ENCODE measurements at regions not wholly inside any gene's neighbourhood (a gene's known extent, or its start where the extent isn't known, plus 50 kb on each side); places are given as distances from the start of the nearest gene placed in this dataset.

DNA sequence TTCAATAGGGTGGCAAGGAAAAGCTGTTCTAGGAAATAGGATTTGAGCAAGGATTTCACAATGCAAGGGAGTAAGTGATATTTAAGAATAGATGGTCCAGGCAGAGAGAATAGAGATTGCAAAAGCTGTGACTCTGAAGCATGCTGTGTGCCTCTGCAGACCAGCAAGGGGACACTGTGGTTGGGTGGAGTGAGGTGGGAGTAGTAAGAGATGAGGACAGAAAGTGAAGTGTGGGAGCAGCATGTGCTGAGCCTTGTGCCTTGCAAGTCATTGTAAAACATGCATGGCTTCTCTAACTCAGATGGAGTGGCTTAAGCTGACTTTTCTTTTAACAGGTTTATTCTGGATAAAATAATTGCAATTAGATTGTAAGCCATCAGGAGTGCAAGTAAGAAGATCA, 442.4 kb downstream of the CCSER2 start:
- peak; percentile 77 for DNase-seq (ENCODE audit: extremely low spot score)
- Histone ChIP-seq H3K4me1 (no peaks in the 10 kb centered on the region), H3K27me3 (no peaks in the 10 kb centered on the region), H3K9me3 (no peaks in the 10 kb centered on the region), H3K27ac (replicated peaks in 1 of 4) (no peak overlapping the region), H3K36me3 (no peaks in the 10 kb centered on the region), H3K4me3 (no peak overlapping the region)
- TF ChIP-seq, protein P1, sequence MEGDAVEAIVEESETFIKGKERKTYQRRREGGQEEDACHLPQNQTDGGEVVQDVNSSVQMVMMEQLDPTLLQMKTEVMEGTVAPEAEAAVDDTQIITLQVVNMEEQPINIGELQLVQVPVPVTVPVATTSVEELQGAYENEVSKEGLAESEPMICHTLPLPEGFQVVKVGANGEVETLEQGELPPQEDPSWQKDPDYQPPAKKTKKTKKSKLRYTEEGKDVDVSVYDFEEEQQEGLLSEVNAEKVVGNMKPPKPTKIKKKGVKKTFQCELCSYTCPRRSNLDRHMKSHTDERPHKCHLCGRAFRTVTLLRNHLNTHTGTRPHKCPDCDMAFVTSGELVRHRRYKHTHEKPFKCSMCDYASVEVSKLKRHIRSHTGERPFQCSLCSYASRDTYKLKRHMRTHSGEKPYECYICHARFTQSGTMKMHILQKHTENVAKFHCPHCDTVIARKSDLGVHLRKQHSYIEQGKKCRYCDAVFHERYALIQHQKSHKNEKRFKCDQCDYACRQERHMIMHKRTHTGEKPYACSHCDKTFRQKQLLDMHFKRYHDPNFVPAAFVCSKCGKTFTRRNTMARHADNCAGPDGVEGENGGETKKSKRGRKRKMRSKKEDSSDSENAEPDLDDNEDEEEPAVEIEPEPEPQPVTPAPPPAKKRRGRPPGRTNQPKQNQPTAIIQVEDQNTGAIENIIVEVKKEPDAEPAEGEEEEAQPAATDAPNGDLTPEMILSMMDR (IDR thresholded peaks at IDR 0.05), result no peak
- no peak for TF ChIP-seq POLR2A (IDR thresholded peaks at IDR 0.05; ENCODE audit: low read depth)
- no peak for TF ChIP-seq POLR2AphosphoS5 (IDR thresholded peaks at IDR 0.05)
- TF ChIP-seq EP300 (IDR thresholded peaks at IDR 0.05), result no peak
- intact Hi-C loops (cut with DNase I), result no loop called here

DNA sequence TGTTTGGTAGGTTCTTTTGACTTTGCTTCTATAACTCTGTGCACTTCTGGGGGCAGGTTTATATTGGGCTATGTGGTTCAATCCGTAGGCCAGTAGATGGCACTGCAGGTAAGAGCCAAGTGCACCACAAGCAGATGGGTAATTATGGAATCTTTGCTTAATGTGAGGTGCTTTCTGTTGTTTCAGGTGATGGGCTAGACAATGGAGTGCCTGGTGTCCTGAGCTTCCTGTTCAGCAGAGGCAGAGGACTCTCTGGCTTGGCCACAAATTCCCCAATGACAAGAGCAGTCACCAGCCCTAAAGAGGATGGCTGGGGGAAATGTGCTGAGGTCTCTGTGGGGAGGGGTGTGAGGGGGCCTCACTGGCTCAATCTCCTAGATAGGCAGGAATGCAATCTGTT, 455.0 kb downstream of the CCSER2 start:
- Histone ChIP-seq H3K4me1 (peaks cover 0 to 7% (median 0%) of the 10 kb centered on the region in 4 donors), H3K4me3 (no peak overlapping the region), H3K9me3 (no peaks in the 10 kb centered on the region), H3K27ac (replicated peaks in 1 of 4) (no peak overlapping the region), H3K36me3 (no peaks in the 10 kb centered on the region), H3K27me3 (no peaks in the 10 kb centered on the region)
- TF ChIP-seq, protein P1 (IDR thresholded peaks at IDR 0.05), result peak; percentile 45 to 55 (median 47)
- TF ChIP-seq EP300 (IDR thresholded peaks at IDR 0.05), result no peak
- intact Hi-C loops (cut with DNase I), result no loop called here
- DNase-seq (ENCODE audit: extremely low spot score), result peak; percentile 66
- 8% methylated on average over 1 of the region's 1 CpG for WGBS

DNA sequence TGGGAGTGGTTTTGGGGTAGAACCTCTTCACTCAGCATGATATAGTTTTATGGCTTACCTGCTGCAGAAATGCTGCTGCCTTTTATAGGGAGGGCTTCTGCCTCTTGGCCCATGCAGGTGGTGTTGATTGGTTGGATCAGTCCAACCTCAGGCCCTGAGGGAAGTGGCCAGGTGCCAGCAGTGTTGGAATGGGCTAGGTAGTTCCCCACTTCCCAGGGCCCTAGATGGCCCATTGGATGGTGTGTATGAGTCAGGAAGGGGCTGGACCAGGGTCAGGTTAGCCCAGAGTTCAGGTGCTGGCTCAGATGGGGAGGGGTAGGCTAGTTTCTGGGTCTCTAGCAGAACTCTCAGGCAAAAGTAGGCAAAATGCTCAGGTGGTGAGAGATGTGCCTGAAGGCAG, 455.5 kb downstream of the CCSER2 start:
- H3K36me3 ChIP-seq, result no peaks in the 10 kb centered on the region
- H3K4me1 ChIP-seq, result peaks cover 0 to 7% (median 0%) of the 10 kb centered on the region in 4 donors
- no peak overlapping the region for H3K27ac ChIP-seq (replicated peaks in 1 of 4)
- H3K9me3 ChIP-seq, result no peaks in the 10 kb centered on the region
- H3K4me3 ChIP-seq, result no peak overlapping the region
- TF ChIP-seq POLR2AphosphoS5 (IDR thresholded peaks at IDR 0.05) (no peak), POLR2A (IDR thresholded peaks at IDR 0.05; ENCODE audit: low read depth) (no peak), EP300 (IDR thresholded peaks at IDR 0.05) (no peak)
- TF ChIP-seq, protein P1 (IDR thresholded peaks at IDR 0.05), result no peak
- no peaks in the 10 kb centered on the region for H3K27me3 ChIP-seq
- intact Hi-C loops (cut with DNase I), result no loop called here
- DNase-seq (ENCODE audit: extremely low spot score), result no peak

DNA sequence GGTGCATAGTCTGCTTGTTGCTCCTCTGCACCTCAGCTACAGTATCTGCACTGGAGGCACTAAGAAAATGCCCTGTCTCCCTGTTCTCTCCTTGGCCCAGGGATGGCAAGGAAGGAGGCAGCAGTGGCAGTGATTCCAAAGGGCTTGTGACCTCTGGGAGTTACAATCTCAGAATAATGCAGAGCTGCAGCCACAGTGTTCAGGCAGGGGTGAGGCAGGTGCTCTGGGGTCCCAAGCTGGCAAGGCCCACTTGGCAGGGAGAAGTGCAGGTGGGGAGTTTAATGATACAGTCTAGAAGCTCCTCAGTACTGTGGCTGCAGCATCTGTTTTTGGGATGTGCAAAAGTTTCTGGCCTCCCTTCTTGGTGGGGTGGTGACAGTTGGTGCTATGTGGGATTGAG, 456.4 kb downstream of the CCSER2 start:
- no peaks in the 10 kb centered on the region for H3K36me3 ChIP-seq
- H3K4me3 ChIP-seq, result no peak overlapping the region
- H3K27me3 ChIP-seq, result no peaks in the 10 kb centered on the region
- H3K27ac ChIP-seq (replicated peaks in 1 of 4), result no peak overlapping the region
- intact Hi-C loops (cut with DNase I), result no loop called here
- no peak for TF ChIP-seq EP300 (IDR thresholded peaks at IDR 0.05)
- TF ChIP-seq, protein P1 (IDR thresholded peaks at IDR 0.05), result no peak
- TF ChIP-seq POLR2A (IDR thresholded peaks at IDR 0.05; ENCODE audit: low read depth), result no peak
- TF ChIP-seq POLR2AphosphoS5 (IDR thresholded peaks at IDR 0.05), result no peak
- H3K4me1 ChIP-seq, result peaks cover 0 to 7% (median 0%) of the 10 kb centered on the region in 4 donors
- peak; percentile 78 for DNase-seq (ENCODE audit: extremely low spot score)
- H3K9me3 ChIP-seq, result no peaks in the 10 kb centered on the region

DNA sequence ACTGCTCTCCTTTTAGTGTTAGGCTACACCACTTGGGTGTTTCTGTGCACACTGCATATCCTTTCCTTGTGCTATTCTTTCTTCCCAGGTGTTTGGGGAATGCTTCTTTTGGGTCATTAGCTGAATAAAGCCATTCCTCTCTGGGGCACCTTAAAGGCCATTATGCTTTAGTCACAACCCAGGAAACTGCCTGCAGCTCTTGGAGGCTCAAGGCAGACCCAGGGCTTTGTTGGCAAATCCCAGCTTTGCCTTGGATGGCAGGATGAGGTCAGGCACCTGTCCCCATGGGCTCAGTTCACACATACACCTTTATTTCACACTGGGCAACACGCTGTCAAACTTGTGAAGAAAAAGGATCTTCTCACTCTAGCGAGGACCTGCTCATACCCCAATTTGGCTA, 460.6 kb downstream of the CCSER2 start:
- Histone ChIP-seq H3K36me3 (no peaks in the 10 kb centered on the region), H3K27ac (replicated peaks in 1 of 4) (no peak overlapping the region), H3K4me1 (peaks cover 0 to 7% (median 0%) of the 10 kb centered on the region in 4 donors), H3K9me3 (no peaks in the 10 kb centered on the region), H3K27me3 (no peaks in the 10 kb centered on the region), H3K4me3 (no peak overlapping the region)
- WGBS, result 100% methylated on average over 2 of the region's 2 CpGs
- peak; percentile 62 for DNase-seq (ENCODE audit: extremely low spot score)
- intact Hi-C loops (cut with DNase I), result no loop called here
- TF ChIP-seq EP300 (IDR thresholded peaks at IDR 0.05) (no peak), POLR2AphosphoS5 (IDR thresholded peaks at IDR 0.05) (no peak), POLR2A (IDR thresholded peaks at IDR 0.05; ENCODE audit: low read depth) (no peak)
- TF ChIP-seq, protein P1 (IDR thresholded peaks at IDR 0.05), result no peak
